22Rv1 (cell line): ENCODE measurements at regions not wholly inside any gene's neighbourhood (a gene's known extent, or its start where the extent isn't known, plus 50 kb on each side); places are given as distances from the start of the nearest gene placed in this dataset.

Experiments
- CTCF ChIP-seq: fragments of 450-650 bp; IDR thresholded peaks from 2 replicates; pipeline ENCODE4 v1.5.1; 2017; ENCODE audit warnings: mild to moderate bottlenecking
- ZFX ChIP-seq: fragments of 450-650 bp; IDR thresholded peaks from 2 replicates; pipeline ENCODE4 v1.6.1; 2017; ENCODE audit warnings: antibody characterized with exemption, borderline replicate concordance

- TF ChIP-seq CTCF = no peak
- no peak for TF ChIP-seq ZFX
Observed at GRCh38 chr5:153222936-153223335, 267.5 kb upstream of the GRIA1 start.
